ENCODE measurements at regions not wholly inside any gene's neighbourhood (a gene's known extent, or its start where the extent isn't known, plus 50 kb on each side); places are given as distances from the start of the nearest gene placed in this dataset.

DNA sequence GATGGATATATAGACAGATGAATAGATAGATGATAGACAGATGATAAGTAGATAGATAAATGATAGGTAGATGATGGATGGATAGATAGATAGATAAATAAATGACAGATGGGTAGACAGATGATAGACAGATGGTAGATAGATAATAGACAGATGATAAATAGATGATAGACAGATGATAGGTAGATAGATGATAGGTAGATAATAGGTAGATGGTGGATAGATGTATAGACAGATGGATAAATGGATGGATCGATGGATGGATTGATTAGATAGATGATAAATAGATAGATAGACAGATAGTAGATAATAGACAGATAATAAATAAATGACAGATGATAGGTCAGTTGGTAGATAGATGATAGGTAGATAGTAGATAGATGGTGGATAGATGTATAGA lies 212.7 kb downstream of the NFATC2 start:
- ATAC-seq (no peak), FAIRE-seq (no peak), DNase-seq (ENCODE audit: extremely low read depth in 1 of 4, low spot score in 3 of 4) (no peak)
- no peak overlapping the region for H2AFZ ChIP-seq (ENCODE audit: low read depth, low read length)
- no peak overlapping the region for H3K9ac ChIP-seq (ENCODE audit: insufficient read depth in 1 of 2, low read depth in 2 of 2, low read length in 2 of 2)
- no peak overlapping the region for H3K27ac ChIP-seq (ENCODE audit: extremely low read depth, low read depth, low read length)
- H3K9me3 ChIP-seq (replicated peaks; ENCODE audit: control insufficient read depth, insufficient read depth, low read depth, low read length), result no peaks in the 10 kb centered on the region; the same call in 1 of the 2 replicates
- H4K20me1 ChIP-seq (replicated peaks; ENCODE audit: control insufficient read depth, insufficient read depth, low read length), result no peaks in the 10 kb centered on the region
- ChIA-PET POLR2A (interaction anchor here (0.6 kb wide), 1 partner anchor 309 kb away, joined by 4 read pairs; no protein-coding TSS in a partner anchor), CTCF (ENCODE audit: low intra/inter-chr PET ratio) (no interaction called here)
- H3K9me1 ChIP-seq (ENCODE audit: control insufficient read depth, insufficient read depth, low read length), result no peaks in the 10 kb centered on the region
- peaks cover 0 to 40% of the 10 kb centered on the region in 2 experiments; a peak in 3 of 5 replicates for H3K27me3 ChIP-seq (ENCODE audit: control insufficient read depth in 2 of 2, insufficient read depth in 2 of 2, low read length in 2 of 2)
- 0% methylated on average over 1 of the region's 1 CpG for WGBS (ENCODE audit: insufficient coverage, low coverage, missing lambda C conversion rate)
- in situ Hi-C loops (cut with MboI), result no loop called here
- no peaks in the 10 kb centered on the region for H3K36me3 ChIP-seq (ENCODE audit: control insufficient read depth, insufficient read depth, low read length)
- H3K4me1 ChIP-seq (replicated peaks in 1 of 2; ENCODE audit: control insufficient read depth in 2 of 2, insufficient read depth in 2 of 2, low read length in 2 of 2), result no peaks in the 10 kb centered on the region; a peak in 2 of 5 replicates
- H3K4me2 ChIP-seq (ENCODE audit: insufficient read depth, low read length), result no peak overlapping the region
- H3K4me3 ChIP-seq, result no peak overlapping the region
- intact Hi-C loops (cut with micrococcal nuclease), result no loop called here
- no TSS peak for BruUV-seq (replicated peaks)
- no peaks in the 10 kb centered on the region for H3K79me2 ChIP-seq (ENCODE audit: control insufficient read depth, insufficient read depth, low read length)
- TF ChIP-seq PTRF (tag; IDR thresholded peaks at IDR 0.05) (no peak), GTF2F1 (IDR thresholded peaks at IDR 0.05; ENCODE audit: low read depth, low read length) (no peak), CREB1 (IDR thresholded peaks at IDR 0.05) (no peak), CREB1 (CRISPR knock-in tag; IDR thresholded peaks at IDR 0.05) (no peak), IFI16 (CRISPR knock-in tag; IDR thresholded peaks at IDR 0.05) (no peak), TAF9B (IDR thresholded peaks at IDR 0.05; ENCODE audit: partially characterized antibody) (no peak), CBX2 (IDR thresholded peaks at IDR 0.05; ENCODE audit: insufficient read depth, low read length, poor library complexity, severe bottlenecking) (no peak), GTF2E2 (tag; IDR thresholded peaks at IDR 0.05) (no peak), RBBP5 (IDR thresholded peaks at IDR 0.05; ENCODE audit: borderline replicate concordance, insufficient read depth, low read length, poor library complexity, severe bottlenecking) (no peak), KAT2B (IDR thresholded peaks at IDR 0.05; ENCODE audit: low read depth, low read length) (no peak), MAFK (IDR thresholded peaks at IDR 0.05; ENCODE audit: low read length) (no peak), NCOR1 (IDR thresholded peaks at IDR 0.05) (peak; percentile 19; the same call in 1 of the 2 replicates), ZNF134 (CRISPR knock-in tag; conservative IDR thresholded peaks at IDR 0.05) (no peak), SIX5 (IDR thresholded peaks at IDR 0.05; ENCODE audit: borderline replicate concordance in 1 of 2, insufficient read depth in 1 of 2, low read depth in 1 of 2, low read length in 2 of 2) (no peak), THRAP3 (IDR thresholded peaks at IDR 0.05; ENCODE audit: borderline replicate concordance) (0 out of 2 replicates have a peak, but pooled peaks have one; percentile 50), CBX5 (IDR thresholded peaks at IDR 0.05; ENCODE audit: borderline replicate concordance, low read depth) (no peak), HDAC1 (IDR thresholded peaks at IDR 0.05) (0 out of 4 replicates have a peak, but pooled peaks of 1 of the 2 experiments have one; percentile 36), KDM4B (IDR thresholded peaks at IDR 0.05; ENCODE audit: borderline replicate concordance in 2 of 2, low read depth in 1 of 2) (no peak)
- TF ChIP-seq, protein P1, sequence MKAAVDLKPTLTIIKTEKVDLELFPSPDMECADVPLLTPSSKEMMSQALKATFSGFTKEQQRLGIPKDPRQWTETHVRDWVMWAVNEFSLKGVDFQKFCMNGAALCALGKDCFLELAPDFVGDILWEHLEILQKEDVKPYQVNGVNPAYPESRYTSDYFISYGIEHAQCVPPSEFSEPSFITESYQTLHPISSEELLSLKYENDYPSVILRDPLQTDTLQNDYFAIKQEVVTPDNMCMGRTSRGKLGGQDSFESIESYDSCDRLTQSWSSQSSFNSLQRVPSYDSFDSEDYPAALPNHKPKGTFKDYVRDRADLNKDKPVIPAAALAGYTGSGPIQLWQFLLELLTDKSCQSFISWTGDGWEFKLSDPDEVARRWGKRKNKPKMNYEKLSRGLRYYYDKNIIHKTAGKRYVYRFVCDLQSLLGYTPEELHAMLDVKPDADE (conservative IDR thresholded peaks at IDR 0.05; ENCODE audit: control insufficient read depth, low read depth, low read length), result no peak
- TF ChIP-seq, protein P2, sequence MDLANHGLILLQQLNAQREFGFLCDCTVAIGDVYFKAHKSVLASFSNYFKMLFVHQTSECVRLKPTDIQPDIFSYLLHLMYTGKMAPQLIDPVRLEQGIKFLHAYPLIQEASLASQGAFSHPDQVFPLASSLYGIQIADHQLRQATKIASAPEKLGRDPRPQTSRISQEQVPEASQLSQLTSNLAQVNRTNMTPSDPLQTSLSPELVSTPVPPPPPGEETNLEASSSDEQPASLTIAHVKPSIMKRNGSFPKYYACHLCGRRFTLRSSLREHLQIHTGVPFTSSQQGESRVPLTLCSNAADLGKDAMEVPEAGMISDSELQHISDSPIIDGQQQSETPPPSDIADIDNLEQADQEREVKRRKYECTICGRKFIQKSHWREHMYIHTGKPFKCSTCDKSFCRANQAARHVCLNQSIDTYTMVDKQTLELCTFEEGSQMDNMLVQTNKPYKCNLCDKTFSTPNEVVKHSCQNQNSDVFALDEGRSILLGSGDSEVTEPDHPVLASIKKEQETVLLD (IDR thresholded peaks at IDR 0.05), result peak; percentile 91

Data from K562 (cell line).